Lower leg skin (tissue), 3 donors: ENCODE measurements at regions not wholly inside any gene's neighbourhood (a gene's known extent, or its start where the extent isn't known, plus 50 kb on each side); places are given as distances from the start of the nearest gene placed in this dataset.

Source experiments
- CTCF ChIP-seq, 3 donors: fragments of 450-650 bp; IDR thresholded peaks; one replicate each; pipeline ENCODE4 v1.5.1; 2016; ENCODE audit warnings: antibody characterized with exemption in 3 of 3, mild to moderate bottlenecking in 3 of 3, moderate library complexity in 2 of 3
- POLR2A ChIP-seq, 2 donors: fragments of 450-650 bp; IDR thresholded peaks; one replicate each; pipeline ENCODE4 v1.6.1; 2016 to 2017; ENCODE audit warnings: antibody characterized with exemption in 2 of 2, mild to moderate bottlenecking in 1 of 2, moderate library complexity in 1 of 2

GRCh38 chr15:85860394-85861161 lies 65.9 kb upstream of the KLHL25 start:
- no peak for TF ChIP-seq CTCF (IDR thresholded peaks at IDR 0.05)
- TF ChIP-seq POLR2A (IDR thresholded peaks at IDR 0.05), result no peak
